B cell (primary cell): ENCODE measurements at regions not wholly inside any gene's neighbourhood (a gene's known extent, or its start where the extent isn't known, plus 50 kb on each side); places are given as distances from the start of the nearest gene placed in this dataset.

ENCODE experiments used
- ATAC-seq: fragments of 200-7000 bp; cut with Tn5 transposase; one replicate; pipeline ENCODE4 v1.10.0; 2021; ENCODE audit warnings: low read depth, mild to moderate bottlenecking, moderate number of reproducible peaks, moderate library complexity
- CTCF ChIA-PET: fragments of 350-600 bp; sonication (Branson Sonifier 250); formaldehyde crosslinking; loops from one replicate; lab custom pipeline; 2021; ENCODE audit warnings: antibody characterized with exemption, inconsistent platforms; lab: Charles Lee
- POLR2A ChIA-PET: fragments of 350-600 bp; sonication (Branson Sonifier 250); formaldehyde crosslinking; loops from one replicate; lab custom pipeline; 2021; ENCODE audit warnings: antibody characterized with exemption; lab: Charles Lee
- DNase-seq: peaks from one replicate; pipeline ENCODE4 v3.0.0; 2013
- H2AFZ ChIP-seq: 2 replicates; pipeline ENCODE4 v1.6.1; 2012; ENCODE audit warnings: mild to moderate bottlenecking, low read depth, low read length; ENCODE audit not compliant: insufficient read depth, poor library complexity, severe bottlenecking
- H3K27ac ChIP-seq, 2 donors: 1 replicate in 1 of 2; 2 replicates in 1 of 2; pipeline ENCODE4 v1.5.1; 2012 to 2013; ENCODE audit warnings: low read length in 2 of 2, mild to moderate bottlenecking in 2 of 2, moderate library complexity in 1 of 2
- H3K27me3 ChIP-seq, 4 experiments: fragments of 200-600 bp in 1 of 4; sonication (generic) in 1 of 4; replicated peaks in 1 of 4; 1 replicate in 2 of 4; 2 replicates in 2 of 4; pipeline versions ENCODE4 v1.6.1 to v1.7.0; 2013 to 2016; ENCODE audit warnings: low read length in 3 of 4, mild to moderate bottlenecking in 2 of 4, mixed read lengths in 1 of 4, moderate library complexity in 1 of 4; ENCODE audit not compliant: insufficient read depth in 4 of 4, control insufficient read depth in 3 of 4; ENCODE audit errors: control extremely low read depth in 1 of 4
- H3K36me3 ChIP-seq, 2 experiments: replicated peaks in 1 of 2; 1 replicate in 1 of 2; 2 replicates in 1 of 2; pipeline versions ENCODE4 v1.6.1 to v1.7.1; 2013; ENCODE audit warnings: low read length in 1 of 2; ENCODE audit not compliant: insufficient read depth in 2 of 2, control insufficient read depth in 1 of 2; ENCODE audit errors: control extremely low read depth in 1 of 2, extremely low read depth in 1 of 2
- H3K4me1 ChIP-seq, 2 donors: fragments of 200-600 bp in 1 of 2; sonication (generic) in 1 of 2; 1 replicate in 1 of 2; 2 replicates in 1 of 2; pipeline versions ENCODE4 v1.5.1 to v1.6.1; 2013 to 2017; ENCODE audit warnings: low read length in 2 of 2; ENCODE audit not compliant: control insufficient read depth in 2 of 2, insufficient read depth in 2 of 2
- H3K4me2 ChIP-seq: replicated peaks from 2 replicates; pipeline ENCODE3; 2012; ENCODE audit warnings: mild to moderate bottlenecking, low read depth, low read length; ENCODE audit not compliant: poor library complexity, severe bottlenecking
- H3K4me3 ChIP-seq, 5 experiments: fragments of 200-600 bp in 1 of 5; sonication (generic) in 1 of 5; 1 replicate in 3 of 5; 2 replicates in 2 of 5; pipeline versions ENCODE4 v1.5.1 to v1.7.0; 2011 to 2016; ENCODE audit warnings: low read length in 4 of 5, mild to moderate bottlenecking in 4 of 5, low read depth in 2 of 5, control low read depth in 1 of 5, moderate library complexity in 1 of 5; ENCODE audit not compliant: insufficient read depth in 1 of 5; ENCODE audit errors: control extremely low read depth in 1 of 5, extremely low read depth in 1 of 5
- H3K79me2 ChIP-seq: fragments of 200-600 bp; sonication (generic); one replicate; pipeline ENCODE4 v1.6.0; 2016; ENCODE audit warnings: low read length; ENCODE audit not compliant: control insufficient read depth, insufficient read depth
- H3K9ac ChIP-seq: fragments of 200-600 bp; sonication (generic); 2 replicates; pipeline ENCODE4 v1.6.1; 2017; ENCODE audit warnings: mild to moderate bottlenecking, low read length, moderate library complexity
- H3K9me3 ChIP-seq, 3 donors: one replicate each; pipeline versions ENCODE4 v1.6.1 to v1.7.1; 2013; ENCODE audit warnings: low read length in 2 of 3; ENCODE audit not compliant: control insufficient read depth in 2 of 3, insufficient read depth in 1 of 3; ENCODE audit errors: control extremely low read depth in 1 of 3
- H4K20me1 ChIP-seq: 2 replicates; pipeline ENCODE4 v1.6.0; 2012; ENCODE audit warnings: mild to moderate bottlenecking, low read length; ENCODE audit not compliant: insufficient read depth, control insufficient read depth, poor library complexity, severe bottlenecking
- H3K27ac Mint-ChIP-seq: one replicate; pipeline ENCODE4 v1.8.0; 2021; ENCODE audit warnings: mixed read lengths
- H3K27me3 Mint-ChIP-seq: one replicate; pipeline ENCODE4 v1.8.0; 2021; ENCODE audit warnings: mixed read lengths
- H3K4me1 Mint-ChIP-seq: one replicate; pipeline ENCODE4 v1.8.0; 2021; ENCODE audit warnings: mixed read lengths
- H3K4me3 Mint-ChIP-seq: one replicate; pipeline ENCODE4 v1.8.0; 2021; ENCODE audit warnings: mixed read lengths
- H3K9me3 Mint-ChIP-seq: one replicate; pipeline ENCODE4 v1.8.0; 2022; ENCODE audit warnings: mixed read lengths; ENCODE audit not compliant: insufficient read depth
- EZH2 ChIP-seq: IDR thresholded peaks from 2 replicates; pipeline ENCODE4 v1.6.1; 2012; ENCODE audit warnings: borderline replicate concordance, low read depth, mild to moderate bottlenecking, moderate library complexity, low read length; ENCODE audit not compliant: insufficient read depth, poor library complexity, severe bottlenecking
- WGBS: methylation state at CpG from one replicate; pipeline ENCODE4 v1.1.5; 2013; ENCODE audit warnings: missing lambda C conversion rate; ENCODE audit not compliant: insufficient coverage; 5-methylcytosine and 5-hydroxymethylcytosine counted together
- intact Hi-C: fragments of 100-400 bp; cut with micrococcal nuclease; formaldehyde crosslinking; loops from one replicate; pipeline ENCODE4 v1.10.0; 2022
- TF ChIP-seq, protein P1 (sequence below): fragments of 200-600 bp; IDR thresholded peaks from one replicate; pipeline ENCODE4 v1.8.0; 2022; ENCODE audit warnings: antibody characterized with exemption, mild to moderate bottlenecking

- Histone ChIP-seq H2AFZ (no peak overlapping the region), H3K9ac (no peak overlapping the region), H3K9me3 (no peaks in the 10 kb centered on the region), H3K4me2 (no peak overlapping the region), H4K20me1 (no peaks in the 10 kb centered on the region), H3K36me3 (no peaks in the 10 kb centered on the region), H3K79me2 (no peaks in the 10 kb centered on the region), H3K27ac (no peak overlapping the region), H3K4me1 (no peaks in the 10 kb centered on the region), H3K4me3 (no peak overlapping the region), H3K27me3 (no peaks in the 10 kb centered on the region)
- CTCF ChIA-PET: no interaction called here
- no CpG with 5 or more reads among the region's 7 CpGs for WGBS
- Mint-ChIP-seq H3K4me3 (no peak overlapping the region), H3K9me3 (peaks cover 2% of the 10 kb centered on the region), H3K4me1 (no peaks in the 10 kb centered on the region), H3K27me3 (no peaks in the 10 kb centered on the region), H3K27ac (no peak overlapping the region)
- intact Hi-C loops: no loop called here
- TF ChIP-seq EZH2: no peak
- TF ChIP-seq, protein P1, sequence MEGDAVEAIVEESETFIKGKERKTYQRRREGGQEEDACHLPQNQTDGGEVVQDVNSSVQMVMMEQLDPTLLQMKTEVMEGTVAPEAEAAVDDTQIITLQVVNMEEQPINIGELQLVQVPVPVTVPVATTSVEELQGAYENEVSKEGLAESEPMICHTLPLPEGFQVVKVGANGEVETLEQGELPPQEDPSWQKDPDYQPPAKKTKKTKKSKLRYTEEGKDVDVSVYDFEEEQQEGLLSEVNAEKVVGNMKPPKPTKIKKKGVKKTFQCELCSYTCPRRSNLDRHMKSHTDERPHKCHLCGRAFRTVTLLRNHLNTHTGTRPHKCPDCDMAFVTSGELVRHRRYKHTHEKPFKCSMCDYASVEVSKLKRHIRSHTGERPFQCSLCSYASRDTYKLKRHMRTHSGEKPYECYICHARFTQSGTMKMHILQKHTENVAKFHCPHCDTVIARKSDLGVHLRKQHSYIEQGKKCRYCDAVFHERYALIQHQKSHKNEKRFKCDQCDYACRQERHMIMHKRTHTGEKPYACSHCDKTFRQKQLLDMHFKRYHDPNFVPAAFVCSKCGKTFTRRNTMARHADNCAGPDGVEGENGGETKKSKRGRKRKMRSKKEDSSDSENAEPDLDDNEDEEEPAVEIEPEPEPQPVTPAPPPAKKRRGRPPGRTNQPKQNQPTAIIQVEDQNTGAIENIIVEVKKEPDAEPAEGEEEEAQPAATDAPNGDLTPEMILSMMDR: no peak
- ATAC-seq (no peak), DNase-seq (no peak)
- POLR2A ChIA-PET: no interaction called here
Observed at GRCh38 chr5:8641786-8642505, 773.0 kb downstream of the MTRR start.

GRCh38 chr5:8644377-8644776, 775.4 kb downstream of the MTRR start:
- POLR2A ChIA-PET: no interaction called here
- no peaks in the 10 kb centered on the region for H3K9me3 ChIP-seq
- no peak overlapping the region for H2AFZ ChIP-seq
- DNase-seq (no peak), ATAC-seq (no peak)
- Mint-ChIP-seq H3K4me1 (no peaks in the 10 kb centered on the region), H3K9me3 (peaks cover 2% of the 10 kb centered on the region), H3K27me3 (no peaks in the 10 kb centered on the region), H3K4me3 (no peak overlapping the region), H3K27ac (no peak overlapping the region)
- no peak overlapping the region for H3K4me3 ChIP-seq
- no peak overlapping the region for H3K9ac ChIP-seq
- CTCF ChIA-PET: no interaction called here
- 78% methylated on average over 2 of the region's 3 CpGs for WGBS
- H3K27me3 ChIP-seq: no peaks in the 10 kb centered on the region
- no peak overlapping the region for H3K27ac ChIP-seq
- H3K4me2 ChIP-seq: no peak overlapping the region
- H3K79me2 ChIP-seq: no peaks in the 10 kb centered on the region
- no peaks in the 10 kb centered on the region for H3K4me1 ChIP-seq
- TF ChIP-seq EZH2: no peak
- TF ChIP-seq, protein P1: no peak
- no peaks in the 10 kb centered on the region for H3K36me3 ChIP-seq
- H4K20me1 ChIP-seq: no peaks in the 10 kb centered on the region
- intact Hi-C loops: no loop called here
